ENCODE measurements at regions not wholly inside any gene's neighbourhood (a gene's known extent, or its start where the extent isn't known, plus 50 kb on each side); places are given as distances from the start of the nearest gene placed in this dataset.
"Not testable (repeated sequence)": the region's sequence is repeated elsewhere in the genome, so short reads cannot be mapped to it uniquely, and the experiment has no call there.

DNA sequence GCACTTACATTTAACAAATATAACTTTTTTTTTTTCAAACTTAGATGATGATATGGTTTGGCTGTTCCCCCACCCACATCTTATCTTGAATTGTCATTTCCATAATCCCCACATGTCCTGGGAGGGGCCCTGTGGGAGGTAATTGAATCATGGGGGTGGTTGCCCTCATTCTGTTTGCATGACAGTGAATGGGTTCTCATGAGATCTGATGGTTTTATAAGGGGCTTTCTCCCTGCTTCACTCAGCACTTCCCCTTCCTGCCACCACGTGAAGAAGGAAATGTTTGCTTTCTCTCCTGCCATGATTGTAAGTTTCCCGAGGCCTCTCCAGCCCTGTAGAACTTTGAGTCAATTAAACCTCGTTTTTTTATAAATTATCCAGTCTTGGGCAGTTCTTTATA lies 432.6 kb downstream of the AMY1C start:
- no peak for DNase-seq

DNA sequence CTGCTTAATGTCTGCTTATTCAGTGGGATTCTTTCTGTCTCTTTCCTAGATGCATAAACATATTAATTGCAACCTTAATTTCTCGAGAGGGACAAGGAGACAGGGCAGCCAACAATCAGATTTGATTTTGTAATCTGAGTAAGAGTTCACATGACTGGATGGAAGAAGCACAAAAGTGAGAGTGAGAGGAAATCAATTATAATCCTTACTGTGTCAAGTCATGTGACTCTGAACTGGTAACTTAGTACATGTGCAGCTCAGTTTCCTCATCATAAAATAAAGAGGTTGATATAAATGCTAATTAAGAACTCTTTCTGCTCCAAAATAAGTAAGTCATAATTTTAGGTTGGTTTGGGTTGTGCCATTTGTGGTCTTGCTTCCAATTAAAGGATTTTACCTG lies 439.5 kb downstream of the AMY1C start:
- DNase-seq: no peak

DNA sequence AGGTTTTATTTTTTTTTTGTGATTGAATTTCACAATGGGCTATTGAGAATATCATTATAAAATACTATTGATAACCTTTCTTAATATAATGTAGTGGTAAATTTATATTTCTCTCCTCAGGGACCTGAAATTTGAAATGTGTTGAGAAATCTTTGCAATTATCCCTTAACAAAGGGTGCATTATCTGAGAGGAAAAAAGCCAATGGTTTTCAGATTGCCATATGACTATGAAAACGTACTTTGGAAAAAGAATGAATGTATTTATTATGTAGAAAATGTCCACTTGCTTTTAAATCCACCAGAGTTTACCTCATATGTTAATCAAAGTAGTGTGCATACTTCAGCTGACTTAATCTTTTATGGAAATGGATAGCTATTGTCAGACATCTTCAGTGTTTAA lies 441.1 kb downstream of the AMY1C start:
- no peak for DNase-seq

DNA sequence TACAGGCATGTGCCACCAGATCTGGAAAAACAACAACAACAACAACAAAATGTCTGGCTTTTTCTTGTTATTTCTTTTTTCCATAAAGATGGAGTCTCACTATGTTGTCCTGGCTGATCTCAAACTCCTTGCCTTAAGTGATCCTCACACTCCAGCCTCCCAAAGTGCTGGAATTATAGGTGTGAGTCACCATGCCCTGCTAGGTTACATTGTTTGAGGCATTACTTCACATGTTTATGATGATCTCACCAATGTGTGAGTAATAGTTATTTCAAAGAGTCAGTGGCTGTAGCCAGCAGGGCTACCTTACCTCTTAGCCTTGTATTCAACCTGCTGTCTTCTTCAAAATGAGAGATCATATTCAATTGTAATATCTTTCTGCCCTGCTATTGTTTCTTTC lies 445.7 kb downstream of the AMY1C start:
- no peak for DNase-seq

DNA sequence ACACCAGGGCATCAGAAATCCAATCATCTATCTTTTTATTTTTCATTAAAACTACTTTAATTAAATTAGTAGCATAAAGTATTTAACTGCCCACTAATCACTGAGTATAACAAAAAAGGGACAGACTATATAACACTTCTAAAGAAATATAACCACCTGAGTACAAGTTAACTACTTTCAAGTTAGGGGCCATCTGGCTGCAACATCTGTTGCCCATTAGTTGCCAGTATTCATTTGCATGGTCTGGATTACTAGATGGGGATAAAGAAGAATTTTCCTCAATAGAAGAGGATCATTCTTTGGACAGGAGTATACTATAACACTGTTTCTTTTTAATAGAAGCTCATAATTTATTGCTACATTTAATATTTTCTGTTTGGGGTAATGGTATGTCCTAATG lies 446.4 kb downstream of the AMY1C start:
- DNase-seq: no peak

DNA sequence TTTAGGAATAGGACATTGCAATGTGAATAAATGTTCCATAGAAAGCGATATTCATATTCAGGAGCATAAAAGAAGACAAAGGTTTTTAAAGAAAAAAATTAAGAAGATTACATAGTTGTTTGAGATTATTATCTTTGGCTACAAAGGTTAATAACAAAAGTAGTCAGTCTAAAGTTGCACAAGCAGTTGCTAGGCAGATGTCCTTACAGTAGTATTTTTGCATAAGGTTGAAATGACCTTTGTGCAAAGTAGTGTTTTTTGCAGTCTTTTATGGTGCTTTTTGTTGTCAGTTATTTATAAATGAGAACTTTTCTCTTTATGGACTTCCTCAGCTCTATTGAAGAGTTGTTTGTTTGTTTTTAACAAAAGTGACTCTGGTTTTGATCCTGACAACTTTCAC lies 447.8 kb downstream of the AMY1C start:
- no peak for DNase-seq

DNA sequence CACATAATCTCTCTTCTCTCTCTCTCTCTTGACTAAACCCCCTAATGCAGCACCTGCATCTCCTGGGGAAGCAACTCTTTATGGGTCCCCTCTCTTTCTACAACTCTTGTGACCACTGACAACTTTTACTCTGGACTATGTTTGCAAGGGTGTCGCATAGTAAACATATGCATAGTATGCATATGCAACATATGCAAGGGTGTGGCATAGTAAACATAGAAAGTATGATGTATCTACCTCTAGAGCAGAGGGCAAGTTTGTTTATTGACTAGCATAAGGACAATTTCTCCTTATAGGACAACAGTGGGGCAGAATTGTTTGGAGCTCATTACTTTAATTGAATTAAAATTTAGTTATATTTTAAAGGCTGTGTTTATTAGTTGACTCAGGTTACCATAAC lies 462.5 kb downstream of the AMY1C start:
- no peak for DNase-seq

DNA sequence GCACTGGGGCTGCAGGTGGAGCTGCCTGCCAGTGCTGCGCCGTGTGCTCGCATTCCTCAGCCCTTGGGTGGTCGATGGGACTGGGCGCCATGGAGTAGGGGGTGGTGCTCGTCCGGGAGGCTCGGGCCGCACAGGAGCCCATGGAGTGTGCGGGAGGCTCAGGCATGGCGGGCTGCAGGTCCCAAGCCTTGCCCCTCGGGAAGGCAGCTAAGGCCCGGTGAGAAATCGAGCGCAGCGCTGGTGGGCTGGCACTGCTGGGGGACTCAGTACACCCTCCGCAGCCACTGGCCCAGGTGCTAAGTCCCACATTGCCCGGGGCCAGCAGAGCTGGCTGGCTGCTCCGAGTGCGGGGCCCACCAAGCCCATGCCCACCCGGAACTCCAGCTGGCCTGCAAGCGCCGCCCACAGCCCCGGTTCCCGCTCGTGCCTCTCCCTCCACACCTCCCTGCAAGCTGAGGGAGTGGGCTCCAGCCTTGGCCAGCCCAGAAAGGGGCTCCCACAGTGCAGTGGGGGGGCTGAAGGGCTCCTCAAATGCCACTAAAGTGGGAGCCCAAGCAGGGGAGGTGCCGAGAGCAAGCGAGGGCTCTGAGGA lies 467.8 kb downstream of the AMY1C start:
- DNase-seq: not testable (repeated sequence)

DNA sequence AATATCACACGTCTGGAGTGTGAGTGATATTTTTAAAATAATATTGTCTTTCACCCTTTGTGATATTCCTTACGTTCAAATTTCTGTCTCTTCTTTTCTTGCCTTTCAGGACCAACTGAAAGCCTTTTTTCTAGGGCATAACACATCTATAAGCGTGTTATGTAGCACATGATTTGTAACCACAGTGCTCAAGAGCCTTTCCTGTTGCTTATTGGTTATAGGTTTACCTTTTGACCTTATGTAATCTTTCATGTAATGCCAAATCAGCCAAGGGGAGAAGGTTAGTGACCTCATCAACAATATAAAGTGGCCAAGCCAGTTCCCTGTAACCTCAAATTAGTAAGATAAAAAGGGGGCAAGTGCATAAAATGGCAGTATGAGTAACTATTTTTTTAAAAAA lies 480.2 kb downstream of the AMY1C start:
- no peak for DNase-seq

DNA sequence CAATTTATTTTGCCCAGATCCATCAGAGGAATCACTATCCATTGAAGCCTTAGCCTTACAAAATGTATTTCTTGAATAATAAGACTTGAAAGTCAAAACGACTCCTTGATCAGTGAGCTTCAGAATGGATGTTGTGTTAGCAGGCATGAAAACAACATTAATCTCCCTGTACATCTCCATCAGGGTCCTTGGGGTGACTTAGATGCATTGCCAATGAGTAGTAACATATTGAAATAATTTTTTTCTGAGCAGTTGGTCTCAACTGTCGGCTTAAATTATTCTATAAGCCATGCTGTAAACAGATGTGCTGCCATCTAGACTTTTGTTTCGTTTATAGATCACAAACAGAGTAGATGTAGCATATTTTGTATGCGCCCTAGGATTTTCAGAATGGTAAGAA lies 482.0 kb downstream of the AMY1C start:
- no peak for DNase-seq

DNA sequence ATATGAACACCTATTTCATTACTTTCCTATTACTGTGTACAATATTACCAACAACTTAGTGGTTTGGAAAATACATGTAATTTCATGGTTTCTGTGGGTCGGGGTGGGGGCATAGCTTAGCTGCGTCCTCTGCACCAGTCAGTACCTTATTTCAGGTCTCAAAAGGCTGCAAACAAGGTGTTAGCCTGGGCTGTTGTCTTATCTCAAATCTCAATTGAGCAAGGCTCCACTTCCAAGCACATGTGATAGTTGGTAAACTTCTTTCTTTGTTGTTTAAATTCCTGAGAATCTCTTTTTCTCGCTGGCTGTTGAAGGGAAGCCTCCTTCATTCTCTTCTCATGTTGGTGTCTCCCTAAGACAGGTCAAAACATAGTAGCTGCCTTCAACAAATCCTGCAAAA lies 485.4 kb downstream of the AMY1C start:
- DNase-seq: no peak

DNA sequence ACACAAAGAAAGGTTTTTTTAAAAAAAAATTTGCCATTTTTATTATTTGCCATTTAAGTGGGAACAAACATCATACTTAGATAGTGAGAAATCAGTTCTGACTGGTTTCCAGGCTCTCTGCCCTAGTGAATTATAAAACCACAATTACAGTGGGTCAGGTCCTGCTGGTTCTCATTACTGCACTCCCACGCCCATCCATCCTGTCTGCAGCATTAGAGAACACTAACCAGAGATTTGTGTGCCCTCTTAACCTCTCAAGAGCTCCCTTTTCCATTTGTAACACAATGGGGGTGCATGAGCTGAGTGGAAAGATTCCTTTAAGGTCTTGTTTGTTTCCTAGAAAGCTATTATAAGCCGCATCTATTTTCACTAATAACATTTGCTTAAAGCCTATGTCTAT lies 489.3 kb downstream of the AMY1C start:
- no peak for DNase-seq

DNA sequence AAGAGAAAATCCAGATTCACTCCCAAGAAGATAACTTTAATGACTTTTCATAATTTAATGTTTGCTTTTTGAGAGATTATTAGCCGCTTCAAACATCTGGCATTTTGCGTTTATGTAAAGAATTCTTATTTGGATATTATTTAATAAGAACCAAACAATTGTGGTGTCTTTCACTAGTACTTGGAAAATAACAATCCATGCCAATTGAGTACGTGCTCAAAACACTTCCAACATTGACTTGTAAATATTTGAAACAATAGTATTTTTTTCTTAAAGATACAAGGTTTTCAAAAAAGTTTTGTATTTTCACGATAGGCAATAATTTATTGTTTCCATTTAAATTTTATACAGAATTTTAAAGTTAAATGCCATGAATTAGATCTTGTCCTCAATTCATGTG lies 498.7 kb downstream of the AMY1C start:
- DNase-seq: no peak

DNA sequence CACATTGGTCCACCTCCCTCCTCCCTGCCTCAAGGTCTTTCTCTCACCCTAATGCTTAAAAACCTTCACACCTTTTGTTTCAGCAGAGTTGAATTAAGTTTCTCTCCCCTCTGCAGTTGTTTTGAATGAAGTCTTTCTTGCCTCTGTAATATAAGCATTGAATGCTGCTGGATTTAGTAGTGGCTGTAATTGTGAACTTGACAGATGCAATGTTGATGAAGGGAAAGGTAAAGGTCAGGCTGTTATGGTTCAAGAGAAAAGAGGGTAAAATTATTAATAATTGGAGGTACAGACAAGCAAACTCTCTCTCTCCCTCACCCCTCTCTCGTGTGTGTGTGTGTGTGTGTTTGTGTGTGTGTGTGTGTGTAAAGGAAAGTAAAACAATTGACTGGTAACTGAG lies 509.8 kb downstream of the AMY1C start:
- DNase-seq: no peak

DNA sequence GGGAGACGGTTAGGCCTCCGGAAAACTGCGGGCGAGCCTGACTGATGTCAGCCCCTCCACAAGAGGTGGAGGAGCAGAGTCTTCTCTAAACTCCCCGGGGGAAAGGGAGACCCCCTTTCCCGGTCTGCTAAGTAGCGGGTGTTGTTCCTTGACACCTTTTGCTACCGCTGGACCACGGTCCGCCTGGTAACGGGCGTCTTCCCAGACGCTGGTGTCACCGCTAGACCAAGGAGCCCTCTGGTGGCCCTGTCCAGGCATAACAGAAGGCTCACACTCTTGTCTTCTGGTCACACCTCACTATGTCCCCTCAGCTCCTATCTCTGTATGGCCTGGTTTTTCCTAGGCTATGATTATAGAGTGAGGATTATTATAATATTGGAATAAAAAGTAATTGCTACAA lies 513.4 kb downstream of the AMY1C start:
- not testable (repeated sequence) for DNase-seq

DNA sequence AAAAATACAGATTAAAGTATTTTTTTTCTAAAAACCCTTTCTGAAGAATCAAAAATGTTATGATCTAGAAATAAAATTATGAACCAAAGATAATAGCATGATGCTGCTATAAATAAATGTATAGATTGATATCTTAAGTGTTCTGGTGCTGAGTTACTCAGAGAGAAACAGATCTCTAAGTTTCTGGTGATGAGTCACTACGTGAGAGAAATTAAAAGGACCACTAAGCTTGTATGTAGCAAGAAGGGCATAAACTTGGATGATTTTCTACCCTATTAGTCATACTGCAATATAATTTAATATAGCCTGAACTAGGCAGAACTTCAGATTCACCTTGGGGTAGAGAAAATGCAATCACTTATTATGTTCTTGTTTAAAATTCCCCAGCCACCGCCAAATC lies 514.8 kb downstream of the AMY1C start:
- no peak for DNase-seq

DNA sequence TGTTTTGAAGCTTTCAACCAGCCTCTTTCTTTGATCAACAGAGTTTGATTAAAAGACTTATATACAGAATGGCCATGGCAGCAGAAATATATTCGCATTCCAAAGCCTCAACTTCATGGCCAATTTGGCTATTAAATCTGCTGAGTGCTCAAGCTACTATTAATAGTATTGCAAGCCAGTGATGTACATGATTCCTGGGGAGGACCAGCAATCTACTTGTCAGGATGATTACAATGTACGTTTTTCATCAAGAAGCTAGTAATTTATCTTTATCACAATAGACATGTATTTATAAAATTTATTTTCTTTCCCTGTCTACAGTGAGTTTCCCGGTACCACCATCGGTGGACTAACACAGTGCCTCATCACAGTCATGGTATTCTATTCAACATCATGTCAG lies 515.5 kb downstream of the AMY1C start:
- DNase-seq: no peak

DNA sequence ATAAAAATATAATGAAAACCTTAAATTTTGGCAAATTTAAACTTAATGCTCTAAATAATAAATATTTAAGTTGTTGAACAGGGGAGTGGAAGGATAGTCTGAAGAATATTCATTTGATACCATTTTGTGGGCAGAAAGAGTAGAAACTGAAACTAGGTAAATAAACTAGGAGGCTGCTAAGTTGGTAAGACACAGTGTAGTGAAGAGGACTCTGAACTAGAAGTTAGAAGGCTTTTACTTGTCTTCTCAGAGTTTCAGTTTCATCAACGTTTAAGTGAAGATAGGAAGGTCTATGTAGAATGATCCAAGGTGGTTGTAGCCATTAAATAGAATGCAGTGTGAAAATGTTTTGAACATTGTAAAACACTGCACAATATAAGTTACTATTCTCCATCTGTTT lies 516.9 kb downstream of the AMY1C start:
- no peak for DNase-seq

DNA sequence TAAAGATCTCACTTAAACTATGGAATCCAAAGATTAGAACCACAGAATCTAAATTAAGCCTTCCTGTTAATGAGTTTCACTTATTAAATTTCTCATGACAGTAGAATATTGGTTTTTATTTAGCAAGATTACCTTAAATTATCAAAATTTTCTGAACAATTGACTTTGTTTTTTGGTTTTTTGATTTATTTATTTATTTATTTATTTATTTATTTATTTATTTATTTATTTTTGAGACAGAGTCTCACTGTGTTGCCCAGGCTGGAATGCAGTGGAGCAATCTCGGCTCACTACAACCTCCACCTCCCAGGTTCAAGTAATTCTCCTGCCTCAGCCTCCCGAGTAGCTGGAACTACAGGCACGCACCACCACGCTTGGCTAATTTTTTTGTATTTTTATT lies 538.6 kb downstream of the AMY1C start:
- not testable (repeated sequence) for DNase-seq

DNA sequence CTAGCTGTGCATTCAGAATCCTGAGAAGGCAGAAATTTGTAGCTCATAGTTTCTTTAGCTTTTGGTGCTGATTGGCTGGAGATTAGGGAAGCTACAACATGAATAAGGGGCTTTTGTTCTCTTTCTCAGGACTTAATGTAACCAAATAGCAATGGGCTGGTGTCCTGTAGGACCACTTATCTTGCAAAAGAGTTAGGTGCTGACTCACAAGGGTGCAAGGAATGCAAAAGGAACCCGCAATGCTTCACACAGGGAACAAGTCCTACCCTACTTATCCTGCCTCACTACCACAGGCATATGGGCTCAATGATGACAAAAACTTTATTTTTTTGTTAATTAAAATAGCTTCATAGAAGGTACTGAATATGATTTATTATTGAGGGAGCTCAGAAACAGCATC lies 541.5 kb downstream of the AMY1C start:
- no peak for DNase-seq

DNA sequence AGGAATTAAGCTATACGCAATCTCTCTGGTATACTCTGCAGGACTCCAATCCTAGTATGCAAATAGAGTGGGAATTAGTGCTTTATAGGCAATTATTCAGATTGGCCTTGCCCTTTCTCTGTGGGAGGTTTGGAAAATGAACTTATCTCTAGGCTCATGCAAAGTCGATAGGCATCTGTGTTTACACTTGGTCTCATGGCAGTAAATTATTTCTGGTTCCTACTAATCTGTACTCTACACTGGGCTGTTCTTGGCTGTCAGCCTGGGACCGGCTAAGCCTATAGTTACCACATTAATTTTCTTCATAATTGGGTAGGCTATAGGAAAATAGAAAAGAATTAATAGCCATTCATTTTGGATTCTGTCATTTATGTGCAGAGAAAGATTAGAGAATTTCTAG lies 544.6 kb downstream of the AMY1C start:
- no peak for DNase-seq

DNA sequence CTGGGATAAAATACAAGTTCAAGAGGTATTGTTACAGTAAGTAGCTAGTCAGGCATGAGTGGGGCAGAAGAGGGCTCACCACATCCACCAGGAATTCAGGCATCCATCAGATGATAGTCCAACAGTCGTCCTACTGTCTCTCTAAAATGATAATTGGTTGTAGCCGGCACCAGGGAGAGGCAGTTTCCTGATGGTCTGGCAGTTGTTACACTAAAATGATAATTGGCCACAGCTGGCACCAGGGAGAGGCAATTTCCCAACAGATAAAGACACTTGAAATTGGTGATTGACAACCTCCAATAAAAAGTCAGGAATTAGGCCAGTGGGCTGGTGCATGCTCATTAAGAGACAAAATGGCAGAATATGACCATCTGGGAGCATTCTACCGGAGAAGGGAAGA lies 545.8 kb downstream of the AMY1C start:
- no peak for DNase-seq

DNA sequence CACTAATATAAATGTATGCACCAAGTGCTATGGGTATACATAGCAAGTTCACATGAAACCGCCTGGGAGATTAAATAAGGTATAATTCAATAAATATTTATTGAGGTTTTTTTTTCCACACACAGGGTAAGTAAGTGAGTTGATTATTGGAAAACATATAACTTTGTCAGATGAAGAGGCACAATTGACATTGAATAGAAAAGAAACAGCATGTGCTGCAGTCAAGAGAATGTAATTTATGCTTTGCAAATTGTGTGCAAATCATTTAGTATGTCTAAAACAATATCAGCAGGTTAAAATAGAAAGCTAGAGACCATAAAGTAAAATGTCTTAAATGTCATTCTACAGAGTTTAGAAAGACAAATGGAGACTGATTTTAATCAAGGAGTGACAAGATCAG lies 560.0 kb downstream of the AMY1C start:
- no peak for DNase-seq

DNA sequence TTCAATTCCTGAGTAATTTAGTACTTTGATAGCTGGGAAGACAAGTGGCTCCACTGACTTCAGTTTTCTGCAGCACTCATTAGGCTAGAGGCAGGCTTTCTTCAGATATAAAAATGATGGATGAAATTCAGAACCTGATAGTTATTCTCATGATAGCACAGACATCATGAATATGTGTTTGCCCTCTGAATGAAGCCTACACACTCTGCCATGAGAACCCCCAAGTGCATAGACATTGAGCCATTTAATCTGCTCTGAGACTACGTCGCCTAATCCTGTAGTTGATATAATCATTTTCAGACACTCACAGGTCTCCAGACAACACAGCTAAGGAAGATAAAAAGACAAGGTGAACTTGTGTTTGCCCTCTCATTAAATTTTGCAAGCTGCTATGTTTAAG lies 566.1 kb downstream of the AMY1C start:
- no peak for DNase-seq

DNA sequence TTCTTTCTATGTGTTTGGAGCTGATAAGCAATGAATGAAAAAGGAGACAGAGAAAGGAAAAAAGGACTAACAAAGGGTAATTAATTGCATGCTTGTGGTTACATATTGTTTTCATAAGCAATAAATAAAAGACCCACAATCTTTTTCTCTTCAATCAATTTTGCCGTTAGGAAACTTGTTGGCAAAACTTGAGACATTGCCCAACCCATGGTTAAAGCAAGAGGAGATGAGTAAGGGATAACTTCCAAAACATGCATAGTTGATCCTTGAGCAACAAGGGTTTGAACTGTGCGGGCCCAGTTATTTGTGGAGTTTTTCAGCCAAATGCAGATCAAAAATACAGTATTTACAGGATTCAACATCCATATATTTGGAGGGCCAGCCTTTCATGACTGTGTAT lies 572.4 kb downstream of the AMY1C start:
- DNase-seq: no peak

DNA sequence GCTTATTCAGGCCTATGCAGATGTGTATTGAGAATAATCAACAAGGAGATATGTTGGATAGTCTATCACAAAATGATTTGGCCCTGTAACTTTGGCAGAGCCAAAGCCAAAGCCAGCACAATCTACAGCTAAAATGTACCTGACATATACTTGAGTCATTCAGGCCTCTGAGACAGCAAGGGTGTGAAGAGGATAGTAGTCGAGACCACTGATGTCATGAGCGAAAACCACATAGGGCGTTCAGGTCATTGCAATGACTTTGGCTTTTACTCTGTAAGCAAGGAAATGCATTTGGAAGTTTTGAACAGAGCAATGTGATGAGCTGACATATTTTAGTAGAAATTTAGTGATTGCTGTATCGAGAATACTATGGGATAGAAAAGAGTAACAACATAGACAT lies 579.6 kb downstream of the AMY1C start:
- no peak for DNase-seq

Data from stimulated activated CD4-positive, alpha-beta T cell treated with anti-CD3 and anti-CD28 coated beads, Interleukin-2, amount 100 ng/mL, for 48 hours (primary cell).